H4 (cell line): ENCODE measurements at regions not wholly inside any gene's neighbourhood (a gene's known extent, or its start where the extent isn't known, plus 50 kb on each side); places are given as distances from the start of the nearest gene placed in this dataset.
"Not testable (repeated sequence)": the region's sequence is repeated elsewhere in the genome, so short reads cannot be mapped to it uniquely, and the experiment has no call there.

Experiments used
- DNase-seq: peaks from one replicate; pipeline ENCODE4 v3.0.0-alpha.2; 2015; ENCODE audit warnings: low spot score

- DNase-seq, result no peak
Measured at GRCh38 chr11:105432241-105432995, 177.5 kb upstream of the GRIA4 start.

GRCh38 chr11:105429096-105429910 lies 180.6 kb upstream of the GRIA4 start:
- no peak for DNase-seq

GRCh38 chr11:105407101-105407500 lies 202.8 kb upstream of the GRIA4 start:
- DNase-seq, result no peak

- no peak for DNase-seq
Measured at GRCh38 chr11:105401269-105401809, 208.5 kb upstream of the GRIA4 start.

GRCh38 chr11:105399511-105399910 lies 210.4 kb upstream of the GRIA4 start:
- no peak for DNase-seq

GRCh38 chr11:105398636-105399035 lies 211.2 kb upstream of the GRIA4 start:
- no peak for DNase-seq

- no peak for DNase-seq
Measured at GRCh38 chr11:105393326-105393725, 216.5 kb upstream of the GRIA4 start.

- DNase-seq, result no peak
Measured at GRCh38 chr11:105392556-105392955, 217.3 kb upstream of the GRIA4 start.

- no peak for DNase-seq
Measured at GRCh38 chr11:105389952-105390351, 219.9 kb upstream of the GRIA4 start.

GRCh38 chr11:105388006-105388405 lies 221.9 kb upstream of the GRIA4 start:
- no peak for DNase-seq

- no peak for DNase-seq
Measured at GRCh38 chr11:105381941-105382340, 227.9 kb upstream of the GRIA4 start.

- DNase-seq, result no peak
Measured at GRCh38 chr11:105377870-105378269, 232.0 kb upstream of the GRIA4 start.

- no peak for DNase-seq
Measured at GRCh38 chr11:105372206-105372605, 232.6 kb upstream of the CARD18 start.

GRCh38 chr11:105371311-105371710 lies 231.7 kb upstream of the CARD18 start:
- no peak for DNase-seq

- no peak for DNase-seq
Measured at GRCh38 chr11:105368711-105369110, 229.1 kb upstream of the CARD18 start.

- no peak for DNase-seq
Measured at GRCh38 chr11:105367129-105367528, 227.6 kb upstream of the CARD18 start.

- DNase-seq, result no peak
Measured at GRCh38 chr11:105361651-105362050, 222.1 kb upstream of the CARD18 start.

GRCh38 chr11:105357764-105358163 lies 218.2 kb upstream of the CARD18 start:
- no peak for DNase-seq

GRCh38 chr11:105357146-105357545 lies 217.6 kb upstream of the CARD18 start:
- DNase-seq, result no peak

- DNase-seq, result not testable (repeated sequence)
Measured at GRCh38 chr11:105349867-105350266, 210.3 kb upstream of the CARD18 start.

GRCh38 chr11:105344938-105345337 lies 205.4 kb upstream of the CARD18 start:
- DNase-seq, result no peak

- DNase-seq, result no peak
Measured at GRCh38 chr11:105334025-105334714, 194.6 kb upstream of the CARD18 start.
